GM06990 (cell line): ENCODE measurements at regions not wholly inside any gene's neighbourhood (a gene's known extent, or its start where the extent isn't known, plus 50 kb on each side); places are given as distances from the start of the nearest gene placed in this dataset.
"Not testable (repeated sequence)": the region's sequence is repeated elsewhere in the genome, so short reads cannot be mapped to it uniquely, and the experiment has no call there.

Experiments used
- DNase-seq: peaks from one replicate; pipeline ENCODE4 v3.0.0-alpha.2; 2011; ENCODE audit not compliant: insufficient read length; ENCODE audit errors: extremely low read depth
- H3K27me3 ChIP-seq: replicated peaks from 2 replicates; pipeline ENCODE4 v1.6.0; 2011; ENCODE audit warnings: low read length; ENCODE audit not compliant: control insufficient read depth, insufficient read depth
- H3K36me3 ChIP-seq: 2 replicates; pipeline ENCODE4 v1.5.1; 2011; ENCODE audit warnings: low read length; ENCODE audit not compliant: control insufficient read depth, insufficient read depth
- H3K4me3 ChIP-seq: replicated peaks from 2 replicates; pipeline ENCODE4 v1.5.1; 2011; ENCODE audit warnings: low read depth, mild to moderate bottlenecking, control low read depth, low read length
- TF ChIP-seq, protein P1 (sequence below): IDR thresholded peaks from 2 replicates; pipeline ENCODE4 v1.5.1; 2011; ENCODE audit warnings: low read length, control low read depth, mild to moderate bottlenecking, inconsistent platforms; ENCODE audit not compliant: insufficient read depth, poor library complexity, severe bottlenecking

GRCh38 chr6:166800137-166800536 lies 156.2 kb downstream of the RNASET2 start:
- TF ChIP-seq, protein P1, sequence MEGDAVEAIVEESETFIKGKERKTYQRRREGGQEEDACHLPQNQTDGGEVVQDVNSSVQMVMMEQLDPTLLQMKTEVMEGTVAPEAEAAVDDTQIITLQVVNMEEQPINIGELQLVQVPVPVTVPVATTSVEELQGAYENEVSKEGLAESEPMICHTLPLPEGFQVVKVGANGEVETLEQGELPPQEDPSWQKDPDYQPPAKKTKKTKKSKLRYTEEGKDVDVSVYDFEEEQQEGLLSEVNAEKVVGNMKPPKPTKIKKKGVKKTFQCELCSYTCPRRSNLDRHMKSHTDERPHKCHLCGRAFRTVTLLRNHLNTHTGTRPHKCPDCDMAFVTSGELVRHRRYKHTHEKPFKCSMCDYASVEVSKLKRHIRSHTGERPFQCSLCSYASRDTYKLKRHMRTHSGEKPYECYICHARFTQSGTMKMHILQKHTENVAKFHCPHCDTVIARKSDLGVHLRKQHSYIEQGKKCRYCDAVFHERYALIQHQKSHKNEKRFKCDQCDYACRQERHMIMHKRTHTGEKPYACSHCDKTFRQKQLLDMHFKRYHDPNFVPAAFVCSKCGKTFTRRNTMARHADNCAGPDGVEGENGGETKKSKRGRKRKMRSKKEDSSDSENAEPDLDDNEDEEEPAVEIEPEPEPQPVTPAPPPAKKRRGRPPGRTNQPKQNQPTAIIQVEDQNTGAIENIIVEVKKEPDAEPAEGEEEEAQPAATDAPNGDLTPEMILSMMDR = no peak
- Histone ChIP-seq H3K27me3 (no peaks in the 10 kb centered on the region), H3K36me3 (no peaks in the 10 kb centered on the region), H3K4me3 (no peak overlapping the region)
- no peak for DNase-seq

GRCh38 chr6:166798652-166799051 lies 157.7 kb downstream of the RNASET2 start:
- TF ChIP-seq, protein P1 = no peak
- Histone ChIP-seq H3K4me3 (no peak overlapping the region), H3K36me3 (no peaks in the 10 kb centered on the region), H3K27me3 (no peaks in the 10 kb centered on the region)
- DNase-seq = no peak

- TF ChIP-seq, protein P1 = no peak
- Histone ChIP-seq H3K36me3 (no peaks in the 10 kb centered on the region), H3K4me3 (no peak overlapping the region), H3K27me3 (no peaks in the 10 kb centered on the region)
- no peak for DNase-seq
Observed at GRCh38 chr6:166796610-166797009, 159.7 kb downstream of the RNASET2 start.

DNA sequence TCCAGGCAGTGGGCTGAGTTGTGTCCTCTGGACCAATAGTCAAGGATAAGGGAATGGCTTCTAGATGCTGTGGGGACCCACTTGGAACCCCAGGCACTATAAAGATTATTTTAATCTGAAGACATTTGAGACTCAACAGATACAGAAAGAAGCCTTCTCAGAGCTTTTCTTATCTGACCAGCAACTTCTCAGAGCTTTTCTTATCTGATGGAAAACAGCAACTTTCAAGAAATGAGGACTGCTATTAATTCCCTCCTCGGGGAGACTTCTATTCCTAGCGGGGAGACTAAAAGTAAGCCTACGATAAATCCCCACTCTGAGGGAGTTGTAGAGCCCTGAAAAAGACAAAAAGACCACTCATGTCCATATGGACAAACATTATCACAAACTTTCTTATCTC lies 160.5 kb downstream of the RNASET2 start:
- no peaks in the 10 kb centered on the region for H3K36me3 ChIP-seq
- TF ChIP-seq, protein P1 = no peak
- H3K27me3 ChIP-seq = no peaks in the 10 kb centered on the region
- no peak for DNase-seq
- no peak overlapping the region for H3K4me3 ChIP-seq

DNA sequence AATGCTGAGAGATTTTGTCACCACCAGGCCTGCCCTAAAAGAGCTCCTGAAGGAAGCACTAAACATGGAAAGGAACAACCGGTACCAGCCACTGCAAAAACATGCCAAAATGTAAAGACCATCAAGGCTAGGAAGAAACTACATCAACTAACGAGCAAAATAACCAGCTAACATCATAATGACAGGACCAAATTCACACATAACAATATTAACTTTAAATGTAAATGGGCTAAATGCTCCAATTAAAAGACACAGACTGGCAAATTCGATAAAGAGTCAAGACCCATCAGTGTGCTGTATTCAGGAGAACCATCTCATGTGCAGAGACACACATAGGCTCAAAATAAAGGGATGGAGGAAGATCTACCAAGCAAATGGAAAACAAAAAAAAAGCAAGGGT lies 163.8 kb upstream of the RPS6KA2 start:
- not testable (repeated sequence) for H3K36me3 ChIP-seq, DNase-seq, H3K4me3 ChIP-seq, H3K27me3 ChIP-seq

GRCh38 chr6:166788846-166789529 lies 161.9 kb upstream of the RPS6KA2 start:
- not testable (repeated sequence) for H3K36me3 ChIP-seq, DNase-seq, H3K4me3 ChIP-seq

More at GRCh38 chr6:166788846-166789529, 161.9 kb upstream of the RPS6KA2 start:
- H3K27me3 ChIP-seq = not testable (repeated sequence)
